Lung (tissue), 11 donors: ENCODE measurements at regions not wholly inside any gene's neighbourhood (a gene's known extent, or its start where the extent isn't known, plus 50 kb on each side); places are given as distances from the start of the nearest gene placed in this dataset.

Experiments used
- ATAC-seq: fragments of 200-7000 bp; cut with Tn5 transposase; one replicate; pipeline ENCODE4 v1.9.1; 2020; ENCODE audit warnings: moderate number of reproducible peaks; ENCODE audit not compliant: insufficient read depth, low FRiP score
- DNase-seq, 3 donors: peaks; one replicate each; pipeline ENCODE4 v3.0.0-alpha.2; 2013 to 2017
- H3K27ac ChIP-seq, 2 donors: one replicate each; pipeline ENCODE4 v1.5.1; 2013; ENCODE audit warnings: mild to moderate bottlenecking in 2 of 2, moderate library complexity in 2 of 2, control low read depth in 1 of 2, inconsistent platforms in 1 of 2, low read depth in 1 of 2, low read length in 1 of 2
- H3K27me3 ChIP-seq, 3 donors: one replicate each; pipeline ENCODE4 v1.5.1; 2013; ENCODE audit warnings: low read length in 2 of 3; ENCODE audit not compliant: control insufficient read depth in 3 of 3, insufficient read depth in 3 of 3
- H3K36me3 ChIP-seq, 4 donors: one replicate each; pipeline ENCODE4 v1.5.1; 2013; ENCODE audit warnings: low read length in 4 of 4, mild to moderate bottlenecking in 1 of 4, moderate library complexity in 1 of 4; ENCODE audit not compliant: control insufficient read depth in 4 of 4, insufficient read depth in 4 of 4
- H3K4me1 ChIP-seq, 5 donors: one replicate each; pipeline ENCODE4 v1.5.1; 2013; ENCODE audit warnings: low read length in 5 of 5, mild to moderate bottlenecking in 2 of 5, moderate library complexity in 1 of 5; ENCODE audit not compliant: control insufficient read depth in 5 of 5, insufficient read depth in 5 of 5
- H3K4me3 ChIP-seq: one replicate; pipeline ENCODE4 v1.5.1; 2013; ENCODE audit warnings: mild to moderate bottlenecking, control low read depth, moderate library complexity
- H3K9ac ChIP-seq, 2 donors: one replicate each; pipeline ENCODE4 v1.5.1; 2013; ENCODE audit warnings: low read length in 2 of 2, control low read depth in 1 of 2; ENCODE audit not compliant: insufficient read depth in 1 of 2
- H3K9me3 ChIP-seq, 4 donors: one replicate each; pipeline ENCODE4 v1.5.1; 2013; ENCODE audit warnings: low read length in 3 of 4, mild to moderate bottlenecking in 1 of 4, moderate library complexity in 1 of 4; ENCODE audit not compliant: control insufficient read depth in 4 of 4, insufficient read depth in 3 of 4
- CTCF ChIP-seq: IDR thresholded peaks from 2 replicates; pipeline ENCODE4 v1.5.1; 2012; ENCODE audit warnings: mild to moderate bottlenecking; ENCODE audit errors: control extremely low read depth, extremely low read depth
- WGBS, 2 donors: extraction: QIAGEN DNeasy Blood & Tissue Kit; methylation state at CpG; one replicate each; pipeline ENCODE4 v1.1.7; 2013; 5-methylcytosine and 5-hydroxymethylcytosine counted together
- donor health status: control.
- donor health status: control.
- donor health status: Bipolar disorder and iron deficiency.
- donor health status: healthy.
- donor health status: DM: yes; HTN: yes; CAD: no.

GRCh38 chr14:40762177-40762576, 844.5 kb upstream of the LRFN5 start:
- no peak overlapping the region for H3K4me3 ChIP-seq
- H3K36me3 ChIP-seq = no peaks in the 10 kb centered on the region
- 82 to 89% methylated on average over 2 of the region's 2 CpGs for WGBS, 2 donors
- DNase-seq (no peak), ATAC-seq (no peak)
- H3K27ac ChIP-seq = no peak overlapping the region
- no peaks in the 10 kb centered on the region for H3K4me1 ChIP-seq
- peaks cover 0 to 3% (median 0%) of the 10 kb centered on the region in 4 donors for H3K9me3 ChIP-seq
- no peak for TF ChIP-seq CTCF
- H3K27me3 ChIP-seq = no peaks in the 10 kb centered on the region
- no peak overlapping the region for H3K9ac ChIP-seq

GRCh38 chr14:40760704-40761103, 846.0 kb upstream of the LRFN5 start:
- DNase-seq (no peak), ATAC-seq (no peak)
- H3K36me3 ChIP-seq = no peaks in the 10 kb centered on the region
- no peak for TF ChIP-seq CTCF
- H3K27me3 ChIP-seq = no peaks in the 10 kb centered on the region
- no peaks in the 10 kb centered on the region for H3K4me1 ChIP-seq
- H3K27ac ChIP-seq = no peak overlapping the region
- H3K9me3 ChIP-seq = peaks cover 0 to 5% (median 2%) of the 10 kb centered on the region in 4 donors
- H3K4me3 ChIP-seq = no peak overlapping the region
- H3K9ac ChIP-seq = no peak overlapping the region

GRCh38 chr14:40758076-40758475, 848.6 kb upstream of the LRFN5 start:
- H3K36me3 ChIP-seq = no peaks in the 10 kb centered on the region
- no peak overlapping the region for H3K9ac ChIP-seq
- 76 to 86% methylated on average over 2 of the region's 2 CpGs for WGBS, 2 donors
- TF ChIP-seq CTCF = no peak
- DNase-seq = no peak
- no peak for ATAC-seq
- H3K27ac ChIP-seq = no peak overlapping the region
- H3K9me3 ChIP-seq = peaks cover 0 to 7% (median under 1%) of the 10 kb centered on the region in 4 donors
- no peaks in the 10 kb centered on the region for H3K27me3 ChIP-seq
- no peak overlapping the region for H3K4me3 ChIP-seq
- H3K4me1 ChIP-seq = no peaks in the 10 kb centered on the region

GRCh38 chr14:40757376-40757950, 849.2 kb upstream of the LRFN5 start:
- Histone ChIP-seq H3K9me3 (peaks cover 0 to 7% (median under 1%) of the 10 kb centered on the region in 4 donors), H3K4me1 (no peaks in the 10 kb centered on the region), H3K27me3 (no peaks in the 10 kb centered on the region), H3K36me3 (no peaks in the 10 kb centered on the region), H3K4me3 (no peak overlapping the region), H3K27ac (no peak overlapping the region), H3K9ac (no peak overlapping the region)
- WGBS, 2 donors = 73 to 75% methylated on average over 3 of the region's 3 CpGs
- no peak for TF ChIP-seq CTCF
- ATAC-seq = no peak
- DNase-seq = no peak
